ENCODE measurements at regions not wholly inside any gene's neighbourhood (a gene's known extent, or its start where the extent isn't known, plus 50 kb on each side); places are given as distances from the start of the nearest gene placed in this dataset.
"Not testable (repeated sequence)": the region's sequence is repeated elsewhere in the genome, so short reads cannot be mapped to it uniquely, and the experiment has no call there.

DNA sequence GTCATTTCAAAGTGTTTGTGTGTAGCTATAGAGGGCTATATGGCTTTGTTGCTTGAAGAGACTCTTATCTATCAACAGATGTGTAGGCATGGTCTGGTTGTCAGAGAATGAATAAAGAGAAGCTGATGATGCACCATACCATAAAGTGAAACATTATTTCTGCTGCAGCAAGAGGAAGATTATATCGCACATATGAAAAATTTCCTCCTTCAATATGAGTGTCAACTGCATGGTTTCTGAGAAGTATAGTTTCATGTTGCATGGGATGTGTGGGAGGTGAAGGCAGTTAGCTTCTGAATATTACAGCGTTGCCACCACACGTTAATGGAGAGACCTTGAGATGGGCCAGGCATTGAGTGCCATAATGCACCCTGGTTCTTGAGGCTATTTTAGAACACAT is 217.9 kb downstream of the SATB1 start:
- DNase-seq (ENCODE audit: extremely low spot score) = no peak
- ChIA-PET CTCF (no interaction called here), POLR2A (no interaction called here)
- TF ChIP-seq FOXA1 (IDR thresholded peaks at IDR 0.05) (no peak), SP1 (IDR thresholded peaks at IDR 0.05) (no peak), BHLHE40 (IDR thresholded peaks at IDR 0.05; ENCODE audit: borderline replicate concordance) (no peak), SUZ12 (IDR thresholded peaks at IDR 0.05) (no peak), ELF4 (IDR thresholded peaks at IDR 0.05) (no peak), TARDBP (IDR thresholded peaks at IDR 0.05) (no peak), CTBP1 (IDR thresholded peaks at IDR 0.05; ENCODE audit: borderline replicate concordance) (no peak), FOXM1 (IDR thresholded peaks at IDR 0.05; ENCODE audit: borderline replicate concordance) (no peak), HDGF (IDR thresholded peaks at IDR 0.05; ENCODE audit: borderline replicate concordance) (no peak), ARNT (IDR thresholded peaks at IDR 0.05) (no peak), L3MBTL2 (conservative IDR thresholded peaks at IDR 0.05) (no peak), NFRKB (IDR thresholded peaks at IDR 0.05) (no peak), FOXK2 (IDR thresholded peaks at IDR 0.05) (no peak), ZNF384 (IDR thresholded peaks at IDR 0.05) (no peak), LEF1 (IDR thresholded peaks at IDR 0.05; ENCODE audit: borderline replicate concordance) (no peak)
- TF ChIP-seq, protein P1, sequence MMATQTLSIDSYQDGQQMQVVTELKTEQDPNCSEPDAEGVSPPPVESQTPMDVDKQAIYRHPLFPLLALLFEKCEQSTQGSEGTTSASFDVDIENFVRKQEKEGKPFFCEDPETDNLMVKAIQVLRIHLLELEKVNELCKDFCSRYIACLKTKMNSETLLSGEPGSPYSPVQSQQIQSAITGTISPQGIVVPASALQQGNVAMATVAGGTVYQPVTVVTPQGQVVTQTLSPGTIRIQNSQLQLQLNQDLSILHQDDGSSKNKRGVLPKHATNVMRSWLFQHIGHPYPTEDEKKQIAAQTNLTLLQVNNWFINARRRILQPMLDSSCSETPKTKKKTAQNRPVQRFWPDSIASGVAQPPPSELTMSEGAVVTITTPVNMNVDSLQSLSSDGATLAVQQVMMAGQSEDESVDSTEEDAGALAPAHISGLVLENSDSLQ (IDR thresholded peaks at IDR 0.05) = no peak

DNA sequence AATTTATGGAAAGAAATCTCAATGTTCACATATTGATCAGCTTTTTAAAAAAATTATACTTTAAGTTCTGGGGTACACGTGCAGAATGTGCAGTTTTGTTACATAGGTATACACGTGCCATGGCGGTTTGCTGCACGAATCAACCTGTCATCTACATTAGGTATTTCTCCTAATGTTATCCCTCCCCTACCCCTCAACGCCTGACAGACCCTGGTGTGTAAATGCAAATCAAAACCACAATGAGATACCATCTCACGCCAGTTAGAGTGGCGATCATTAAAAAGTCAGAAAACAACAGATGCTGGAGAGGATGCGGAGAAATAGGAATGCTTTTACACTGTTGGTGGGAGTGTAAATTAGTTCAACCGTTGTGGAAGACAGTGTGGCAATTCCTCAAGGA is 219.4 kb downstream of the SATB1 start:
- POLR2A ChIA-PET, CTCF ChIA-PET: not testable (repeated sequence)

GRCh38 chr3:18201315-18201714 is 223.8 kb downstream of the SATB1 start:
- TF ChIP-seq SUZ12 (IDR thresholded peaks at IDR 0.05) = no peak
- no peak for TF ChIP-seq NFRKB (IDR thresholded peaks at IDR 0.05)
- TF ChIP-seq ARNT (IDR thresholded peaks at IDR 0.05) = no peak
- no peak for TF ChIP-seq FOXM1 (IDR thresholded peaks at IDR 0.05; ENCODE audit: borderline replicate concordance)
- TF ChIP-seq SP1 (IDR thresholded peaks at IDR 0.05) = no peak
- TF ChIP-seq CTBP1 (IDR thresholded peaks at IDR 0.05; ENCODE audit: borderline replicate concordance) = no peak
- TF ChIP-seq, protein P1 (IDR thresholded peaks at IDR 0.05) = no peak
- TF ChIP-seq HDGF (IDR thresholded peaks at IDR 0.05; ENCODE audit: borderline replicate concordance) = no peak
- no peak for TF ChIP-seq LEF1 (IDR thresholded peaks at IDR 0.05; ENCODE audit: borderline replicate concordance)
- no peak for TF ChIP-seq TARDBP (IDR thresholded peaks at IDR 0.05)
- TF ChIP-seq L3MBTL2 (conservative IDR thresholded peaks at IDR 0.05) = no peak
- no peak for TF ChIP-seq FOXA1 (IDR thresholded peaks at IDR 0.05)
- TF ChIP-seq FOXK2 (IDR thresholded peaks at IDR 0.05) = no peak
- POLR2A ChIA-PET = no interaction called here
- DNase-seq (ENCODE audit: extremely low spot score) = no peak
- CTCF ChIA-PET = no interaction called here

More for the DNA sequence above, 219.4 kb downstream of the SATB1 start:
- DNase-seq (ENCODE audit: extremely low spot score) = not testable (repeated sequence)

- ChIA-PET POLR2A (no interaction called here), CTCF (no interaction called here)
- TF ChIP-seq SP1 (IDR thresholded peaks at IDR 0.05) = no peak
- TF ChIP-seq ZNF384 (IDR thresholded peaks at IDR 0.05) = no peak
- TF ChIP-seq NFRKB (IDR thresholded peaks at IDR 0.05) = no peak
- TF ChIP-seq HDGF (IDR thresholded peaks at IDR 0.05; ENCODE audit: borderline replicate concordance) = no peak
- TF ChIP-seq BHLHE40 (IDR thresholded peaks at IDR 0.05; ENCODE audit: borderline replicate concordance) = no peak
- no peak for TF ChIP-seq ARNT (IDR thresholded peaks at IDR 0.05)
- TF ChIP-seq ELF4 (IDR thresholded peaks at IDR 0.05) = no peak
- TF ChIP-seq SUZ12 (IDR thresholded peaks at IDR 0.05) = no peak
- no peak for TF ChIP-seq LEF1 (IDR thresholded peaks at IDR 0.05; ENCODE audit: borderline replicate concordance)
- TF ChIP-seq L3MBTL2 (conservative IDR thresholded peaks at IDR 0.05) = no peak
- no peak for DNase-seq (ENCODE audit: extremely low spot score)
Observed at GRCh38 chr3:18199757-18200156, 225.4 kb downstream of the SATB1 start.

- ChIA-PET CTCF (no interaction called here), POLR2A (no interaction called here)
Observed at GRCh38 chr3:18195836-18196235, 229.3 kb downstream of the SATB1 start.

GRCh38 chr3:18194431-18194830 is 230.7 kb downstream of the SATB1 start:
- ChIA-PET POLR2A (no interaction called here), CTCF (no interaction called here)
- TF ChIP-seq, protein P1 (IDR thresholded peaks at IDR 0.05) = no peak
- TF ChIP-seq ZNF384 (IDR thresholded peaks at IDR 0.05) = no peak
- TF ChIP-seq SUZ12 (IDR thresholded peaks at IDR 0.05) = no peak
- no peak for TF ChIP-seq HDGF (IDR thresholded peaks at IDR 0.05; ENCODE audit: borderline replicate concordance)
- TF ChIP-seq SP1 (IDR thresholded peaks at IDR 0.05) = no peak
- TF ChIP-seq BHLHE40 (IDR thresholded peaks at IDR 0.05; ENCODE audit: borderline replicate concordance) = no peak
- TF ChIP-seq NFRKB (IDR thresholded peaks at IDR 0.05) = no peak
- no peak for TF ChIP-seq LEF1 (IDR thresholded peaks at IDR 0.05; ENCODE audit: borderline replicate concordance)
- TF ChIP-seq CTBP1 (IDR thresholded peaks at IDR 0.05; ENCODE audit: borderline replicate concordance) = no peak
- TF ChIP-seq ARNT (IDR thresholded peaks at IDR 0.05) = no peak
- no peak for TF ChIP-seq FOXA1 (IDR thresholded peaks at IDR 0.05)
- no peak for TF ChIP-seq ELF4 (IDR thresholded peaks at IDR 0.05)
- TF ChIP-seq L3MBTL2 (conservative IDR thresholded peaks at IDR 0.05) = no peak
- TF ChIP-seq FOXK2 (IDR thresholded peaks at IDR 0.05) = no peak
- TF ChIP-seq FOXM1 (IDR thresholded peaks at IDR 0.05; ENCODE audit: borderline replicate concordance) = no peak
- no peak for TF ChIP-seq TARDBP (IDR thresholded peaks at IDR 0.05)
- no peak for DNase-seq (ENCODE audit: extremely low spot score)

More at GRCh38 chr3:18195836-18196235, 229.3 kb downstream of the SATB1 start:
- no peak for TF ChIP-seq HDGF (IDR thresholded peaks at IDR 0.05; ENCODE audit: borderline replicate concordance)
- TF ChIP-seq LEF1 (IDR thresholded peaks at IDR 0.05; ENCODE audit: borderline replicate concordance) = no peak
- no peak for TF ChIP-seq ARNT (IDR thresholded peaks at IDR 0.05)
- TF ChIP-seq FOXA1 (IDR thresholded peaks at IDR 0.05) = no peak
- TF ChIP-seq CTBP1 (IDR thresholded peaks at IDR 0.05; ENCODE audit: borderline replicate concordance) = no peak
- TF ChIP-seq FOXK2 (IDR thresholded peaks at IDR 0.05) = no peak
- no peak for DNase-seq (ENCODE audit: extremely low spot score)

Data from HEK293T (cell line).